ENCODE measurements at regions not wholly inside any gene's neighbourhood (a gene's known extent, or its start where the extent isn't known, plus 50 kb on each side); places are given as distances from the start of the nearest gene placed in this dataset.

DNA sequence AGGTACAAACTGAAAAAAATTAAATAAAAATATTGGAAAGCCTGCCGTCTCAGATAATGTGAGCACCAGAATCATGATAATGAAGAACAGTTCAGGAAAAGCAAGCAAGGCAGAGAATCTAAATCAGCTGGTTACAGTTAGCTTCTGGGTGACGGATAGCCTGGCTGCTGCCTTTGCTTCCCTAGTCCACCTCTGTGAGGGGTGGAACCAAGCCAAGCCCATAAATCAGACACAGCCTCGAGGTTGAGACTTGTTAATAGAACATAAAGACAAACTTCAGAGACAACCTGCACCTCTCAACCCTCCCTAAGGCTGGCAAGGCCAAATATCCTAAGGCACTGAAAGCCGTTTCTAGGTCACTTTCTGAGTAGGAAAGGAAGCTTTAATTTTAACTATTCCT lies 334.7 kb upstream of the SLC39A10 start:
- DNase-seq (ENCODE audit: insufficient read length, low spot score), result no peak
- FAIRE-seq, result no peak

DNA sequence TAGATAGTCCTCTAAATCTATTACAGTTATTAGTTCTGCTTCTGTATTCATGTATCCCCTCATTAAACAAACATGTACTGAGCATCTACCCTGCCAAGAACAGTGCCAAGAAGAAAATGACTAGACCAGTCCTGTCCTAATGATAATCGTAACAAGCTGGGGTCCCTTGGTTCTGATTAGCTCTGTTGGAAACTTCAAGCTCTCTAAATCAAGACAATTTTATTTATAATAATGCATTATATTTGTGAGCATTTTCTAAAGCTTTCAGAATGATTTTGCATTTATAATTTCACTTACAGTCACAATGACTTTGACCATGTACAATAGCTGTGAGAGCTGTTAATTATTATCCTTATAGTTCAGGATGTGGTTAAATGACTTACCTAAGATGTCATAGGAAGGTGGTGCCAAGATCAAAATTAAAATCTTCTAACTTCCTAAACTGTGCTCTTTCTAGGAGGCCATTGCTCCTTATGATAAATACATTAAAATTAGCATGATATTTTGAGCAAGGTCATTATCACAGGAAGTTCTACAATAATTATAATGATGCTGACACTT lies 336.5 kb upstream of the SLC39A10 start:
- DNase-seq (ENCODE audit: insufficient read length, low spot score) (no peak), FAIRE-seq (peak; percentile 85)

DNA sequence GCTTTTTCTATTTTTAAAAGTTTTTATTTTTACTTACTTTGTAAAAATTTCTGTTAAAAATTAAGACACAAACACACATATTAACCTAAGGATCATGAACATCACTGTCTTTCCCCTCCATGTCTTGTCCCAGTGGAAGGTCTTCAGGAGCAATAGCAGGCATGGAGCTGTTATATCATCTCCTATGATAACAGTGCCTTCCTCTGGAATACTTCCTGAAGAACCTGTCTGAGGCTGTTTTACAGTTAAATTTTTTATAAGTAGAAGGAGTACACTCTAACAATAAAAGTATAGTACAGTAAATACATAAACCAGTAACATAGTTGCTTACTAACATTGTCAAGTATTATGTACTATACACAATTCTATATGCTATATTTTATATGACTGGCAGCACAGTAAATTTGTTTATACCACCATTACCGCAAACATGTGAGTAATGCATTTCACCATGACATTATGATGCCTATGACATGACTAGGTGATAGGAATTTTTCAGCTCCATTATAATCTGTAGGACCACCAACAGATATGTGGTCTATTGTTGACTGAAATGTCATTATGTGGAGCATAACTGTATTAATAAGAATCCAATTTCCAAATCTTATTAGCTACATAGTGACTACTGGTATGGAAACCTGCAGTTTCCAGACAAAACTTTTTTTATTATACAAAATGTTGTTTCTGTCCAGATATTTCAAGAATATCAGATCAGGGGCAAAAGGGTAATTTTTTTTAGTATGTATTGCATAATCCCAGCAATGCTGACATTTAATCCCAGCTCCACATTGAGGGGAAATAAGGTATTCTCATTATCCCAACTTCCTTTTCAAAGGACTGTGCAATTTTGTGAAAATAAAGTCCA lies 337.2 kb upstream of the SLC39A10 start:
- DNase-seq (ENCODE audit: insufficient read length, low spot score), result no peak
- FAIRE-seq, result no peak

GRCh38 chr2:195319112-195319460 lies 337.9 kb upstream of the SLC39A10 start:
- FAIRE-seq (no peak), DNase-seq (ENCODE audit: insufficient read length, low spot score) (no peak)

DNA sequence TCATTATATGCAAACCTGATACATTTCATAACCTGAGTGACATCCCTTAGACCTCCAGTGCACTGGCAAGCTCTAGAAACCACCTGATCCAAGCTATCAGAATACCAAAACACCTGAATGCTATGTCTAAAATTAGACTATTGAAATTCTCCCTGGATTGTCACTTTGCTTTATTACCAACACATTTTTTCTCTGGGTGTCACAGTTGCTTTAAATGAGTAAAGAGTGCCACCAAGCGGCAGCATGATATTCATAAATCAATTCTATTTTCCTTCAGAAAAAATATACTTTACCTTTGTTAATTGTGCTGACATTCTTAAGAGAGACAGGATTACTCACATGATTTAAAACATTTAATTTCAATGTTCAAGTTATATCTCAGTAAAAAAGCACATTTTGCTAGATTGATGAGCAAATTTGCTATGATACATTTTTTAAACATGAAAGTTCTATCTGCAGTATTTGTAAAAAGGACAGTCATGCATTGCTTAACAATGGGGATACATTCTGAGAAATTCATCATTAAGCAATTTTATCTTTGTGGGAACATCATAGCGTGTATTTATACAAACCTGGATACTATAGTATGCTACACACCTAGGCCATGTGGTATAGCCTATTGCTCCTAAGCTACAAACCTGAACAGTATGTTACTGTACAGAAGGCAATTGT lies 338.4 kb upstream of the SLC39A10 start:
- FAIRE-seq (peak; percentile 87), DNase-seq (ENCODE audit: insufficient read length, low spot score) (peak; percentile 14)

DNA sequence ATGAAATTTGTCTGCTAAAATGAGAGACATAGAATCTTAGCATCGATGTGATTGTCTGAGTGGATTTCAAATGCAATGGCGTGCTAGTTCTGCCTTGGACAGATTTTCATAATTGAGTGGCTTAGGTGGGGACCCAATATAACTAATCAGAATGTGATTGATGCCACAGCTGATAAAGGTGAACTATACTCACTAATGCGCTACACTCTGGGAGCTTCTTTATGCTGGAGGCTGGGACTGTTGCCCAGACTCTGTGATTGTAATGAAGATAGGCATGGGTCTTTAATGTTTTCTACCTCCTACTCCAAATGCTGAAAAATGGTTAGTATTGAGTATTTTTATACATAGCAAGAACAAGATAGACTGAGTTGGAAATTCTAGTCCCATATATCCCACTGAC lies 339.5 kb upstream of the SLC39A10 start:
- DNase-seq (ENCODE audit: insufficient read length, low spot score) (no peak), FAIRE-seq (no peak)

GRCh38 chr2:195316486-195316885 lies 340.5 kb upstream of the SLC39A10 start:
- DNase-seq (ENCODE audit: insufficient read length, low spot score) (no peak), FAIRE-seq (no peak)

DNA sequence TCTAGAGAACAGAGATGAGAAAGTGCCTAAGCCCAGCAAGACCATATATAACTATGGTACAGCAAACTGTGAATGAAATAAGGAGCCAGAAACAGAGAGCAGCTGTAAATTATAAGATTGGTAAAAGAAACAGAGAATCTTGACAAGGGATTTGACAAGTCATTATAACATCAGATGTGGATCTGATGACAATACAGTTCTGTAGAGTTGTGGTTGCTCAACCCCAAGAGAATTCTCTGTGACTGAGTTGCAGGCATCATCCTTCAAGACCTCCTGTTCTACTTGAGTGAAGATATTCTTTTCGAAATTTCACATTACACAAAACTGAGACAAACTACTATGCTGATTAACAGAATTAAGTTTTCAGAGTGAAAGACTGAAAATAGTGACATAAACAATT lies 343.1 kb upstream of the SLC39A10 start:
- FAIRE-seq, result peak; percentile 23
- no peak for DNase-seq (ENCODE audit: insufficient read length, low spot score)

DNA sequence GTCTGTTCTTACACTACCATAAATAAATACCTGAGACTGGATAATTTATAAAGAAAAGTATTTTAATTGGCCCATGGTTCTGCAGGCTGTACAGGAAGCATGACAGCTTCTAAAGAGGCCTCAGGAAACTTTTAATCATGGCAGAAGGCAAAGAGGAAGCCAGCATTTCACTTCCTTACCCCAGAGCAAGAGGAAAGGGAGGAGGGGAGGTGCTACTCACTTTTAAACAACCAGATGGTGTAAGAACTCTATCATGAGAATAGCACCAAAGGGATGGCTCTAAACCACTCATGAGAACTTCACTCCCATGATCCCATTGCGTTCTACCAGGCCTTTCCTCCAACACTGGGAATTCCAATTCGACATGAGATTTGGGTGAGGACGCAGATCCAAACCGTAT lies 344.4 kb upstream of the SLC39A10 start:
- DNase-seq (ENCODE audit: insufficient read length, low spot score) (no peak), FAIRE-seq (no peak)

- FAIRE-seq, result no peak
- no peak for DNase-seq (ENCODE audit: insufficient read length, low spot score)
Observed at GRCh38 chr2:195308163-195308562, 348.9 kb upstream of the SLC39A10 start.

DNA sequence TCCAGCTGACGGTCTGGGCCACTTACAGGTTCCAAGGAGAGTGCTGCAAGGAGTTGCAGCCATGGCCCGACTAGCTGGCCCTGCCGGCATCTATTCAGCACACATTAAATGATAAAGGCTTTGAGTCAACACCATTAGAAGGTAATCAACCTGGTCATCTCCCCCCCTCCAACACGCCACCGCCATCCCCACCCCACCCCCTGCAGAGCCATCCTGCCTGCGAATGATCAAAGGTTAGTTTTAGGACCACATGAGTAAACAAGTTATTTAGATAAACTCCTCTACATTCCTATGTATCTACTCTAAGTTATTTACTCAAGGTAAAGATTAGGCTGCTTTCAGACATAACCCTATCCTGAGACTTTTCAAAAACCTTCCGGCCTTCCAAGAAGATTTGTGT lies 349.3 kb upstream of the SLC39A10 start:
- DNase-seq (ENCODE audit: insufficient read length, low spot score) (no peak), FAIRE-seq (no peak)

DNA sequence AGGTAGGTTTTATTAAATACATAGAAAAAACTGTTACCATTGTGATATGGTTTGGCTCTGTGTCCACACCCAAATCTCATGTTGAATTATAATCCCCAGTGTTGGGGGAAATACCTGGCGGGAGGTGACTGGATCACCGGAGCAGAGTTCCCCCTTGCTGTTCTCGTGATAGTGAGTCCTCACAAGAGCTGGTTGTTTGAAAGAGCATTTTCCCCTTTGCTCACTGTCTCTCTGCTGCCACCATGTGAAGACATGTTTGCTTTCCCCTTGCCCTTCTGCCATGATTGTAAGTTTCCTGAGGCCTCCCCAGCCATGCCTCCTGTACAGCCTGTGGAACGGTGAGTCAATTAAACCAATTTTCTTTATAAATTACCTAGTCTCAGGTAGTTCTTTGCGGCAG lies 352.7 kb upstream of the SLC39A10 start:
- FAIRE-seq (no peak), DNase-seq (ENCODE audit: insufficient read length, low spot score) (no peak)

DNA sequence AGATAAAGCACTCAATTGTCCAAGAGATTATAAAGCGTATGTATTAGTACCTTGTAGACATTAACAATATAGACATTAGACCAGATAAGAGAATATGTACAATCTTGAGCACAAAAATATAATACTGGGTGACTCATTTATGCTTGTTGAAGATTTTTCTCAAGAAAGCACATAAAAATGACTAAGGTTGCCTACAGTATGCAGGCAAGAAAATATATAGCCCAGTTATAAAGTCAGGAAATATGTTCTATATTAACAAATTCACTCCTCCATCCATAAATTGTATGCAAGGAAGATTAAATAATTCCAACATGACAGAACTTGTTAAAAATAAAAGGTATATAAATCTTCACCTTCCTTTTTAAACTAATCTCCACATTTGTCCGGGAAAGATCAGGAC lies 356.4 kb upstream of the SLC39A10 start:
- DNase-seq (ENCODE audit: insufficient read length, low spot score) (no peak), FAIRE-seq (no peak)

DNA sequence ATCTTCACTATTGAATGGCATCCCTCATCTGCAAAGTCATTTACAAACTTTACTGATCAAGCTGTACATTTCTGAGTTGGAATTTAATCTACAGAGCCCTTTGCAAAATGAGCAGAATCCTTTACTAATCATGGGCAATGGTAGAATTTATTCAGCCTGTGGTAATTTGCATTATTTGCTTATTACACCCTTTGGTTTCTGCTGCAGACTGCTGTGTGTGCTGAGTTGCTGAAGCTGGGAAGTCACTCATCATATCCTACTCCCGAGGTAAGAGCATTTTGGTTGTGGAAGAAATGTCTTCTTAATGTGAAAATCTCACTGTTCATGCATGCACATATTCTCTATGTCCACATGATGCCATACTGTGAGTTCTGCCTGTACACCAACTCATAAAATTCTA lies 357.4 kb upstream of the SLC39A10 start:
- DNase-seq (ENCODE audit: insufficient read length, low spot score) (no peak), FAIRE-seq (no peak)

- FAIRE-seq (no peak), DNase-seq (ENCODE audit: insufficient read length, low spot score) (no peak)
Observed at GRCh38 chr2:195296490-195296889, 360.5 kb upstream of the SLC39A10 start.

GRCh38 chr2:195289081-195289480 lies 367.9 kb upstream of the SLC39A10 start:
- no peak for DNase-seq (ENCODE audit: insufficient read length, low spot score)
- FAIRE-seq, result no peak

- no peak for FAIRE-seq
- no peak for DNase-seq (ENCODE audit: insufficient read length, low spot score)
Observed at GRCh38 chr2:195279840-195280427, 377.1 kb upstream of the SLC39A10 start.

- DNase-seq (ENCODE audit: insufficient read length, low spot score) (no peak), FAIRE-seq (no peak)
Observed at GRCh38 chr2:195270466-195271039, 386.5 kb upstream of the SLC39A10 start.

DNA sequence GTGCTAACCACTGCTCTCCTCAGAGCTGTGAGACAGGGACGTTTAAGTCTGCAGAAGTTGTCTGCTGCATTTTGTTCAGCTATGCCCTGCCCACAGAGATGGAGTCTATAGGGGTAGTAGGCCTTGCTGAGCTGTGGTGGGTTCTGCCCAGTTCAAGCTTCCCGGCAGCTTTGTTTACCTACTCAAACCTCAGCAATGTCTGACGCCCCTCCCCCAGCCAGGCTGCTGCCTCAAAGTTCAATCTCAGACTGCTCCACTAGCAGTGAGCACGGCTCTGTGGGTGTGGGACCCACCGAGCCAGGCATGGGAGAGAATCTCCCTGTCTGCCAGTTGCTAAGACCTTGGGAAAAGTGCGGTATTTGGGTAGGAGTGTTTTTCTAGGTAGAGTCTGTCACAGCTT lies 387.8 kb upstream of the SLC39A10 start:
- FAIRE-seq (no peak), DNase-seq (ENCODE audit: insufficient read length, low spot score) (no peak)

GRCh38 chr2:195257979-195258378 lies 399.0 kb upstream of the SLC39A10 start:
- FAIRE-seq, result no peak
- no peak for DNase-seq (ENCODE audit: insufficient read length, low spot score)

DNA sequence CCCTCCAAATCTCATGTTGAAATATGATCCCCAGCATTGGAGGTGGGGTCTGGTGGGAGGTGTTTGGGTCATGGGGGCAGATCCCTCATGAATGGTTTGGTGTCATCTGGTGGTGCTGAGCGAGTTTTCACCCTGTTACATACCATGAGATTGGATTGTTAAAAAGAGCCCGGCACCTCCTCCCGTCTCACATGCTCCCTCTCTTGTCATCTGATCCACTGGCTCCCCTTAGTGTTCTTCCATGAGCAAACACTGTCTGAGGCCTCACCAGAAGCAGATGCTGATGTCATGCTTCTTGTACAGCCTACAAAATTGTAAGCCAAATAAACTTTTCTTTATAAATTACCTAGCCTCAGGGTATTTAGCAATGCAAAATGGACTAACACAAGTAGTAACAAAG lies 405.0 kb upstream of the SLC39A10 start:
- DNase-seq (ENCODE audit: insufficient read length, low spot score), result no peak
- FAIRE-seq, result no peak
